HCT116 (cell line): ENCODE measurements at regions not wholly inside any gene's neighbourhood (a gene's known extent, or its start where the extent isn't known, plus 50 kb on each side); places are given as distances from the start of the nearest gene placed in this dataset.

Source experiments
- ATAC-seq: fragments of 200-7000 bp; cut with Tn5 transposase; 2 replicates; pipeline ENCODE4 v1.9.1; 2020; ENCODE audit warnings: mild to moderate bottlenecking, moderate library complexity
- BruUV-seq: library from RNA; stranded (reverse); fragments of 400-500 nt; replicated peaks from 2 replicates; lab custom pipeline; 2021; lab: Mats Ljungman, UMichigan
- CTCF ChIA-PET: fragments of 300-600 bp; sonication (Branson Sonifier 250); formaldehyde crosslinking; loops from one replicate; lab custom pipeline; 2021; ENCODE audit warnings: antibody characterized with exemption; lab: Charles Lee
- POLR2A ChIA-PET: fragments of 300-600, 350-600 bp; sonication (Branson Sonifier 250); formaldehyde crosslinking; loops from one replicate; lab custom pipeline; 2021; ENCODE audit warnings: antibody characterized with exemption; lab: Charles Lee
- RAD21 ChIA-PET, 2 experiments: fragments of 300-600 bp; sonication (Branson Sonifier 250); formaldehyde crosslinking; loops; one replicate each; lab custom pipeline; 2023; ENCODE audit warnings: low total read pairs in 2 of 2; ENCODE audit not compliant: uncharacterized antibody in 2 of 2, unreplicated experiment in 2 of 2, low non-redundant PET in 1 of 2; lab: Charles Lee
- DNase-seq: peaks from one replicate; pipeline ENCODE4 v3.0.0-alpha.2; 2010; ENCODE audit warnings: low read depth, low spot score
- H2AFZ ChIP-seq: fragments of 200-600 bp; shearing (Covaris generic), sonication (generic); 2 replicates; pipeline ENCODE4 v1.6.1; 2017; ENCODE audit warnings: low read depth, mixed run types, mixed read lengths, antibody characterized with exemption, low read length; ENCODE audit not compliant: poor library complexity, severe bottlenecking
- H3K27ac ChIP-seq: 2 replicates; pipeline ENCODE4 v1.5.1; 2012; ENCODE audit warnings: low read depth, low read length
- H3K27me3 ChIP-seq: fragments of 200-600 bp; sonication (generic); 2 replicates; pipeline ENCODE4 v1.6.1; 2016; ENCODE audit warnings: mixed run types, low read length, mixed read lengths; ENCODE audit not compliant: insufficient read depth
- H3K36me3 ChIP-seq, 2 experiments: fragments of 200-500 bp in 1 of 2; fragments of 200-600 bp in 1 of 2; sonication (Bioruptor generic) in 1 of 2; sonication (generic) in 1 of 2; 2 replicates each; pipeline versions ENCODE4 v1.5.1 to v1.6.1; 2014 to 2016; ENCODE audit warnings: low read length in 2 of 2, inconsistent platforms in 1 of 2, mixed read lengths in 1 of 2, mixed run types in 1 of 2; ENCODE audit not compliant: insufficient read depth in 2 of 2, control insufficient read depth in 1 of 2
- H3K4me1 ChIP-seq, 2 experiments: fragments of 200-600 bp in 1 of 2; sonication (generic) in 1 of 2; 2 replicates each; pipeline versions ENCODE4 v1.5.1 to v1.6.1; 2012 to 2017; ENCODE audit warnings: low read length in 2 of 2, inconsistent platforms in 1 of 2, mild to moderate bottlenecking in 1 of 2, mixed read lengths in 1 of 2, mixed run types in 1 of 2, moderate library complexity in 1 of 2; ENCODE audit not compliant: insufficient read depth in 2 of 2, control insufficient read depth in 1 of 2
- H3K4me2 ChIP-seq: fragments of 200-600 bp; sonication (generic); 2 replicates; pipeline ENCODE4 v1.6.1; 2017; ENCODE audit warnings: mixed run types, low read length, mixed read lengths
- H3K4me3 ChIP-seq, 2 experiments: fragments of 200-600 bp in 1 of 2; sonication (generic) in 1 of 2; replicated peaks in 1 of 2; 2 replicates each; pipeline ENCODE4 v1.5.1; 2011 to 2016; ENCODE audit warnings: low read length in 2 of 2, control low read depth in 1 of 2, low read depth in 1 of 2, mild to moderate bottlenecking in 1 of 2, mixed read lengths in 1 of 2, mixed run types in 1 of 2
- H3K79me2 ChIP-seq: fragments of 200-600 bp; sonication (generic); 2 replicates; pipeline ENCODE4 v1.6.1; 2017; ENCODE audit warnings: mild to moderate bottlenecking, mixed run types, low read length, moderate library complexity, mixed read lengths; ENCODE audit not compliant: insufficient read depth
- H3K9ac ChIP-seq: fragments of 200-600 bp; sonication (generic); 2 replicates; pipeline ENCODE4 v1.6.1; 2016; ENCODE audit warnings: low read length, mixed read lengths
- H3K9me2 ChIP-seq: fragments of 200-600 bp; sonication (generic), shearing (Covaris generic); 2 replicates; pipeline ENCODE4 v1.6.1; 2017; ENCODE audit warnings: mixed run types, mild to moderate bottlenecking, moderate library complexity; ENCODE audit not compliant: insufficient read depth
- H3K9me3 ChIP-seq, 2 experiments: fragments of 200-500 bp in 1 of 2; fragments of 200-600 bp in 1 of 2; sonication (Bioruptor generic) in 1 of 2; sonication (generic) in 1 of 2; 2 replicates each; pipeline ENCODE4 v1.6.1; 2014 to 2017; ENCODE audit warnings: low read length in 2 of 2, mixed read lengths in 2 of 2, inconsistent platforms in 1 of 2, low read depth in 1 of 2, mild to moderate bottlenecking in 1 of 2, mixed run types in 1 of 2, moderate library complexity in 1 of 2; ENCODE audit not compliant: control insufficient read depth in 1 of 2, insufficient read depth in 1 of 2
- H4K20me1 ChIP-seq: fragments of 200-600 bp; sonication (generic), shearing (Covaris generic); 2 replicates; pipeline ENCODE4 v1.6.1; 2017; ENCODE audit warnings: mixed run types, mild to moderate bottlenecking, moderate library complexity; ENCODE audit not compliant: insufficient read depth
- ATF3 ChIP-seq: IDR thresholded peaks from 2 replicates; pipeline ENCODE4 v1.6.1; 2012
- CEBPB ChIP-seq: IDR thresholded peaks from 2 replicates; pipeline ENCODE4 v1.6.1; 2012; ENCODE audit warnings: low read depth
- CTCF ChIP-seq, 3 experiments: fragments of 200-600 bp in 1 of 3; sonication (generic) in 1 of 3; IDR thresholded peaks in 2 of 3; conservative IDR thresholded peaks in 1 of 3; 2 replicates each; pipeline ENCODE4 v1.5.1; 2012 to 2017; ENCODE audit warnings: low read depth in 2 of 3, low read length in 2 of 3, antibody characterized with exemption in 1 of 3, borderline replicate concordance in 1 of 3, control low read depth in 1 of 3, mild to moderate bottlenecking in 1 of 3, mixed read lengths in 1 of 3, mixed run types in 1 of 3, moderate library complexity in 1 of 3; ENCODE audit not compliant: insufficient read depth in 1 of 3
- ELF1 ChIP-seq: IDR thresholded peaks from 2 replicates; pipeline ENCODE4 v1.6.1; 2012; ENCODE audit warnings: low read depth, borderline replicate concordance
- REST ChIP-seq: IDR thresholded peaks from 2 replicates; pipeline ENCODE4 v1.6.1; 2012; ENCODE audit warnings: low read depth
- SIN3A ChIP-seq: IDR thresholded peaks from 2 replicates; pipeline ENCODE4 v1.6.1; 2012; ENCODE audit warnings: low read depth
- SP1 ChIP-seq: IDR thresholded peaks from 2 replicates; pipeline ENCODE4 v1.6.1; 2012; ENCODE audit warnings: low read depth
- YY1 ChIP-seq: IDR thresholded peaks from 2 replicates; pipeline ENCODE4 v1.6.1; 2011; ENCODE audit warnings: low read length, low read depth, moderate library complexity, mild to moderate bottlenecking; ENCODE audit not compliant: insufficient replicate concordance; ENCODE audit errors: extremely low read depth
- ZFX ChIP-seq: fragments of 450-650 bp; IDR thresholded peaks from 2 replicates; pipeline ENCODE4 v1.6.1; 2017
- intact Hi-C: fragments of 100-400 bp; cut with micrococcal nuclease; formaldehyde crosslinking; loops from 2 replicates; pipeline ENCODE4 v1.10.0; 2022

DNA sequence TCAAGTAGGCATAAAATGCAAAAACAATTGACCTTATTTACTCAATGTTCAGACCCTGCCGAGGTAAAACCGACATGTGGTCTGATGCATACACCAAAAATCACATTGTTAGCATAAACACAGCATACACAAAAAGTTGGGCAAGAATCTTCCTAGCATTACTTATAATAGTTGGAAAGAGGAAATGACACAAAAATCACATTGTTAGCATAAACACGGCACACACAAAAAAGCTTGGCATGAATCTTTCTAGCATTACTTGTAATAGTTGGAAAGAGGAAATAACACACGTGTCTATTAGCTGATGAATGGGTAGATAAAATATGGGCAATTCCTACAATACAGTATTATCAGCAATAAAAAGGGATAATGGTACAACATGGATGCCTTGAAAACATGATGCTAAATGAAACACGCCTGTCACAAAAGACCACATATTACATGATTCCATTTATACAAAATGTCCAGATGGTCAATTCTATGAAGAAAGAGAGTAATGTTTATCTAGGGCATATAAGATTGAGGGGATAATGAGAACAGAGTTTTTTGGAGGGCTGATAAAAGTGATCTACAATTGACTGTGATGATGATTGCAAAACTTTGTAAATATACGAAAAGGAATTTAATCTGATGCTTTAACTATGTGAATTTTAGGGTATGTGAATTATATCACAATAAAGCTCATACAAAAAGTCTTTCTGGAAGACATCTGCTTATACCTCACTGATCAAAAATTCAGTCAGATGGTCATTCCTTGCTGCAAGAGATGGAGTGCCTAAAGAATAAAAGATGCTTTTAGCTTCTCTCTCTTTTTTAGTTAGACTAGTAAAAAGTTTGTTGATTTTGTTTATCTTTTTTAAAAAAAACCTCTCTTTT is 1019.5 kb upstream of the CITED2 start:
- no TSS peak for BruUV-seq
- ChIA-PET POLR2A (no interaction called here), RAD21 (no interaction called here), CTCF (no interaction called here)
- Histone ChIP-seq H3K9ac (no peak overlapping the region), H3K9me3 (no peaks in the 10 kb centered on the region), H3K36me3 (no peaks in the 10 kb centered on the region), H3K27me3 (no peaks in the 10 kb centered on the region), H2AFZ (no peak overlapping the region), H3K4me2 (no peak overlapping the region), H3K4me3 (no peak overlapping the region), H3K4me1 (no peaks in the 10 kb centered on the region), H4K20me1 (no peaks in the 10 kb centered on the region), H3K79me2 (no peaks in the 10 kb centered on the region)
- ATAC-seq, result no peak
- no peak for DNase-seq
- intact Hi-C loops, result no loop called here
- no peak for TF ChIP-seq ZFX
- TF ChIP-seq YY1, result no peak
- no peak for TF ChIP-seq REST
- no peak for TF ChIP-seq ELF1
- TF ChIP-seq, all 23 proteins: peak for 0
- H3K27ac ChIP-seq, result no peak overlapping the region
- H3K9me2 ChIP-seq, result no peaks in the 10 kb centered on the region

- Histone ChIP-seq H3K36me3 (no peaks in the 10 kb centered on the region), H3K9ac (no peak overlapping the region), H2AFZ (no peak overlapping the region), H3K4me3 (no peak overlapping the region), H3K27me3 (no peaks in the 10 kb centered on the region), H3K27ac (no peak overlapping the region), H3K79me2 (no peaks in the 10 kb centered on the region), H3K4me1 (no peaks in the 10 kb centered on the region), H3K9me2 (no peaks in the 10 kb centered on the region), H4K20me1 (no peaks in the 10 kb centered on the region), H3K9me3 (no peaks in the 10 kb centered on the region), H3K4me2 (no peak overlapping the region)
- intact Hi-C loops, result no loop called here
- POLR2A ChIA-PET, result no interaction called here
- no TSS peak for BruUV-seq
- RAD21 ChIA-PET, result no interaction called here
- ATAC-seq (no peak), DNase-seq (no peak)
- CTCF ChIA-PET, result no interaction called here
- no peak for TF ChIP-seq SP1
- TF ChIP-seq CEBPB, result no peak
- no peak for TF ChIP-seq CTCF (IDR thresholded peaks at IDR 0.05 in 2 of 3, conservative IDR thresholded peaks at IDR 0.05 in 1 of 3; ENCODE audit: borderline replicate concordance in 1 of 3, insufficient read depth in 1 of 3, low read depth in 2 of 3, low read length in 2 of 3)
- TF ChIP-seq REST, result no peak
- TF ChIP-seq SIN3A, result no peak
- no peak for TF ChIP-seq ATF3
Observed at GRCh38 chr6:140388815-140389214, 1014.4 kb upstream of the CITED2 start.
